OCI-LY3 (cell line): ENCODE measurements at regions not wholly inside any gene's neighbourhood (a gene's known extent, or its start where the extent isn't known, plus 50 kb on each side); places are given as distances from the start of the nearest gene placed in this dataset.

Experiments
- H2AFZ ChIP-seq: fragments of 200-600, 300-600 bp; shearing (Covaris generic); 2 replicates; pipeline ENCODE4 v1.6.0; 2014; ENCODE audit warnings: antibody characterized with exemption, low read depth, low read length
- H3K27ac ChIP-seq: fragments of 200-600, 300-600 bp; sonication (generic); 2 replicates; pipeline ENCODE4 v1.5.1; 2014; ENCODE audit warnings: mild to moderate bottlenecking, low read length, moderate library complexity, mixed read lengths
- H3K27me3 ChIP-seq: fragments of 200-600, 300-600 bp; sonication (generic); 2 replicates; pipeline ENCODE4 v1.6.1; 2014; ENCODE audit warnings: low read depth, low read length, mixed read lengths
- H3K36me3 ChIP-seq: fragments of 200-600, 300-600 bp; sonication (generic); replicated peaks from 2 replicates; pipeline ENCODE3; 2014; ENCODE audit warnings: low read depth, low read length, mixed read lengths
- H3K4me1 ChIP-seq: fragments of 300-600, 200-600 bp; sonication (generic); 2 replicates; pipeline ENCODE4 v1.6.1; 2014; ENCODE audit warnings: low read length, mixed read lengths
- H3K4me2 ChIP-seq: fragments of 200-600, 300-600 bp; sonication (generic); 2 replicates; pipeline ENCODE4 v1.6.1; 2014; ENCODE audit warnings: low read length, mixed read lengths
- H3K4me3 ChIP-seq: fragments of 300-600, 200-600 bp; sonication (generic); 2 replicates; pipeline ENCODE4 v1.5.1; 2014; ENCODE audit warnings: antibody characterized with exemption, mild to moderate bottlenecking, low read length, moderate library complexity
- H3K79me2 ChIP-seq: fragments of 300-600, 200-600 bp; shearing (Covaris generic); 2 replicates; pipeline ENCODE4 v1.6.1; 2014; ENCODE audit warnings: mild to moderate bottlenecking, low read length, mixed read lengths
- H3K9ac ChIP-seq: fragments of 300-600, 200-600 bp; shearing (Covaris generic); 2 replicates; pipeline ENCODE4 v1.6.0; 2014; ENCODE audit warnings: mild to moderate bottlenecking, low read length, moderate library complexity
- H3K9me3 ChIP-seq: fragments of 200-600, 300-600 bp; shearing (Covaris generic); 2 replicates; pipeline ENCODE4 v1.6.1; 2014; ENCODE audit warnings: low read length, mixed read lengths; ENCODE audit not compliant: insufficient read depth
- H4K20me1 ChIP-seq: fragments of 200-600, 300-600 bp; sonication (generic); 2 replicates; pipeline ENCODE4 v1.6.1; 2016; ENCODE audit warnings: low read length, mixed read lengths; ENCODE audit not compliant: insufficient read depth
- CTCF ChIP-seq: fragments of 200-600, 300-600 bp; sonication (generic); IDR thresholded peaks from 2 replicates; pipeline ENCODE4 v1.5.1; 2014; ENCODE audit warnings: antibody characterized with exemption, low read length, low read depth
- EZH2phosphoT487 ChIP-seq: fragments of 200-600 bp; shearing (Covaris generic); IDR thresholded peaks from 2 replicates; pipeline ENCODE4 v1.6.1; 2018; ENCODE audit warnings: antibody characterized with exemption, mixed run types, low read depth

GRCh38 chr5:9954869-9955268 lies 294.8 kb downstream of the ATPSCKMT start:
- Histone ChIP-seq H2AFZ (no peak overlapping the region), H4K20me1 (no peaks in the 10 kb centered on the region), H3K36me3 (peaks cover 9% of the 10 kb centered on the region), H3K9ac (no peak overlapping the region), H3K27ac (no peak overlapping the region), H3K79me2 (no peaks in the 10 kb centered on the region), H3K4me1 (peaks cover 38% of the 10 kb centered on the region), H3K9me3 (no peaks in the 10 kb centered on the region), H3K4me2 (no peak overlapping the region), H3K27me3 (no peaks in the 10 kb centered on the region), H3K4me3 (no peak overlapping the region)
- TF ChIP-seq CTCF (no peak), EZH2phosphoT487 (no peak)

- peaks cover 50% of the 10 kb centered on the region for H3K4me1 ChIP-seq
Observed at GRCh38 chr5:9953691-9954090, 296.0 kb downstream of the ATPSCKMT start.

GRCh38 chr5:9951865-9952516 lies 297.7 kb downstream of the ATPSCKMT start:
- Histone ChIP-seq H3K27me3 (no peaks in the 10 kb centered on the region), H3K9me3 (no peaks in the 10 kb centered on the region), H3K4me1 (peaks cover 60% of the 10 kb centered on the region), H4K20me1 (no peaks in the 10 kb centered on the region), H3K79me2 (no peaks in the 10 kb centered on the region), H3K9ac (peak overlapping the region; percentile 46), H3K27ac (peak overlapping the region; percentile 84), H2AFZ (peak overlapping the region; percentile 72; the same call in 1 of the 2 replicates), H3K4me2 (peak overlapping the region; percentile 76), H3K36me3 (peaks cover 10% of the 10 kb centered on the region), H3K4me3 (peak overlapping the region; percentile 67)
- TF ChIP-seq CTCF: no peak
- TF ChIP-seq EZH2phosphoT487: no peak

More at GRCh38 chr5:9953691-9954090, 296.0 kb downstream of the ATPSCKMT start:
- H3K4me3 ChIP-seq: no peak overlapping the region
- H3K79me2 ChIP-seq: no peaks in the 10 kb centered on the region
- H3K4me2 ChIP-seq: no peak overlapping the region
- no peak for TF ChIP-seq CTCF
- TF ChIP-seq EZH2phosphoT487: no peak
- peaks cover 10% of the 10 kb centered on the region for H3K36me3 ChIP-seq
- H2AFZ ChIP-seq: no peak overlapping the region
- no peak overlapping the region for H3K9ac ChIP-seq
- H3K27me3 ChIP-seq: no peaks in the 10 kb centered on the region
- H3K9me3 ChIP-seq: no peaks in the 10 kb centered on the region
- no peaks in the 10 kb centered on the region for H4K20me1 ChIP-seq
- H3K27ac ChIP-seq: no peak overlapping the region

GRCh38 chr5:9947944-9948343 lies 301.7 kb downstream of the ATPSCKMT start:
- no peaks in the 10 kb centered on the region for H3K79me2 ChIP-seq
- no peak overlapping the region for H3K4me2 ChIP-seq
- no peak overlapping the region for H2AFZ ChIP-seq
- no peak overlapping the region for H3K27ac ChIP-seq
- no peaks in the 10 kb centered on the region for H3K9me3 ChIP-seq
- no peaks in the 10 kb centered on the region for H4K20me1 ChIP-seq
- peaks cover 51% of the 10 kb centered on the region for H3K4me1 ChIP-seq
- no peak overlapping the region for H3K4me3 ChIP-seq
- TF ChIP-seq EZH2phosphoT487: no peak
- no peak for TF ChIP-seq CTCF
- H3K9ac ChIP-seq: no peak overlapping the region
- H3K27me3 ChIP-seq: no peaks in the 10 kb centered on the region
- peaks cover 10% of the 10 kb centered on the region for H3K36me3 ChIP-seq
